IPS-20b (cell line): ENCODE measurements at regions not wholly inside any gene's neighbourhood (a gene's known extent, or its start where the extent isn't known, plus 50 kb on each side); places are given as distances from the start of the nearest gene placed in this dataset.

Source experiments
- H3K27ac ChIP-seq: one replicate; pipeline ENCODE4 v1.5.1; 2013; ENCODE audit warnings: low read length
- H3K27me3 ChIP-seq: 2 replicates; pipeline ENCODE4 v1.6.1; 2013; ENCODE audit warnings: mild to moderate bottlenecking, low read length, inconsistent platforms; ENCODE audit not compliant: insufficient read depth
- H3K36me3 ChIP-seq: 2 replicates; pipeline ENCODE4 v1.6.1; 2013; ENCODE audit warnings: low read depth, mild to moderate bottlenecking, inconsistent platforms, low read length, moderate library complexity; ENCODE audit not compliant: insufficient read depth
- H3K4me1 ChIP-seq: 2 replicates; pipeline ENCODE4 v1.6.1; 2013; ENCODE audit warnings: mild to moderate bottlenecking, control low read depth, inconsistent platforms, low read length, moderate library complexity; ENCODE audit not compliant: insufficient read depth
- H3K4me3 ChIP-seq: 2 replicates; pipeline ENCODE4 v1.5.1; 2013; ENCODE audit warnings: mild to moderate bottlenecking, low read length, inconsistent platforms
- H3K9ac ChIP-seq: 2 replicates; pipeline ENCODE4 v1.6.1; 2013; ENCODE audit warnings: low read depth, mild to moderate bottlenecking, inconsistent platforms, low read length, moderate library complexity
- H3K9me3 ChIP-seq: 2 replicates; pipeline ENCODE4 v1.6.1; 2013; ENCODE audit warnings: mild to moderate bottlenecking, low read depth, low read length, inconsistent platforms; ENCODE audit not compliant: insufficient read depth

GRCh38 chr7:26008428-26008827 is 143.6 kb upstream of the NFE2L3 start:
- no peak overlapping the region for H3K27ac ChIP-seq
- peaks cover 21% of the 10 kb centered on the region for H3K9me3 ChIP-seq
- no peaks in the 10 kb centered on the region for H3K36me3 ChIP-seq
- no peak overlapping the region for H3K9ac ChIP-seq
- H3K4me3 ChIP-seq, result no peak overlapping the region
- H3K4me1 ChIP-seq, result no peaks in the 10 kb centered on the region
- peaks cover 7% of the 10 kb centered on the region; the same call in 1 of the 2 replicates for H3K27me3 ChIP-seq

- peaks cover 24% of the 10 kb centered on the region for H3K9me3 ChIP-seq
- H3K27me3 ChIP-seq, result peaks cover 16% of the 10 kb centered on the region
- no peak overlapping the region for H3K4me3 ChIP-seq
- no peak overlapping the region for H3K27ac ChIP-seq
- H3K36me3 ChIP-seq, result no peaks in the 10 kb centered on the region
- no peak overlapping the region for H3K9ac ChIP-seq
- no peaks in the 10 kb centered on the region for H3K4me1 ChIP-seq
These were observed 140.8 kb upstream of the NFE2L3 start for GRCh38 chr7:26011039-26011696.

- Histone ChIP-seq H3K4me1 (no peaks in the 10 kb centered on the region), H3K27ac (no peak overlapping the region), H3K9ac (no peak overlapping the region), H3K36me3 (no peaks in the 10 kb centered on the region), H3K4me3 (no peak overlapping the region), H3K27me3 (peaks cover 13% of the 10 kb centered on the region), H3K9me3 (peaks cover 26% of the 10 kb centered on the region)
These were observed 138.4 kb upstream of the NFE2L3 start for GRCh38 chr7:26013551-26014083.

- peaks cover 11% of the 10 kb centered on the region; the same call in 1 of the 2 replicates for H3K4me1 ChIP-seq
- H3K9ac ChIP-seq, result peak overlapping the region; percentile 27; the same call in 1 of the 2 replicates
- no peaks in the 10 kb centered on the region for H3K9me3 ChIP-seq
- H3K4me3 ChIP-seq, result no peak overlapping the region
- H3K27ac ChIP-seq, result no peak overlapping the region
- peaks cover 3% of the 10 kb centered on the region; the same call in 1 of the 2 replicates for H3K27me3 ChIP-seq
- H3K36me3 ChIP-seq, result no peaks in the 10 kb centered on the region
These were observed 129.0 kb upstream of the NFE2L3 start for GRCh38 chr7:26022982-26023381.

GRCh38 chr7:26029911-26030310 is 122.1 kb upstream of the NFE2L3 start:
- Histone ChIP-seq H3K9ac (no peak overlapping the region), H3K36me3 (no peaks in the 10 kb centered on the region), H3K27me3 (no peaks in the 10 kb centered on the region), H3K9me3 (no peaks in the 10 kb centered on the region), H3K4me1 (no peaks in the 10 kb centered on the region), H3K4me3 (no peak overlapping the region), H3K27ac (no peak overlapping the region)

GRCh38 chr7:26034391-26034790 is 117.6 kb upstream of the NFE2L3 start:
- H3K4me1 ChIP-seq, result no peaks in the 10 kb centered on the region
- H3K27me3 ChIP-seq, result no peaks in the 10 kb centered on the region
- no peak overlapping the region for H3K4me3 ChIP-seq
- H3K36me3 ChIP-seq, result no peaks in the 10 kb centered on the region
- H3K9me3 ChIP-seq, result no peaks in the 10 kb centered on the region
- H3K9ac ChIP-seq, result no peak overlapping the region
- H3K27ac ChIP-seq, result no peak overlapping the region

GRCh38 chr7:26035552-26035951 is 116.4 kb upstream of the NFE2L3 start:
- Histone ChIP-seq H3K27ac (no peak overlapping the region), H3K9me3 (no peaks in the 10 kb centered on the region), H3K4me1 (no peaks in the 10 kb centered on the region), H3K4me3 (no peak overlapping the region), H3K9ac (no peak overlapping the region), H3K36me3 (no peaks in the 10 kb centered on the region), H3K27me3 (no peaks in the 10 kb centered on the region; the same call in 1 of the 2 replicates)

GRCh38 chr7:26036092-26036491 is 115.9 kb upstream of the NFE2L3 start:
- Histone ChIP-seq H3K27me3 (no peaks in the 10 kb centered on the region; the same call in 1 of the 2 replicates), H3K9me3 (no peaks in the 10 kb centered on the region), H3K36me3 (no peaks in the 10 kb centered on the region), H3K27ac (no peak overlapping the region), H3K4me1 (no peaks in the 10 kb centered on the region), H3K9ac (no peak overlapping the region), H3K4me3 (no peak overlapping the region)

GRCh38 chr7:26038201-26038990 is 113.6 kb upstream of the NFE2L3 start:
- H3K36me3 ChIP-seq, result no peaks in the 10 kb centered on the region
- no peaks in the 10 kb centered on the region; the same call in 1 of the 2 replicates for H3K27me3 ChIP-seq
- H3K9me3 ChIP-seq, result no peaks in the 10 kb centered on the region
- H3K9ac ChIP-seq, result no peak overlapping the region
- H3K27ac ChIP-seq, result no peak overlapping the region
- no peak overlapping the region for H3K4me3 ChIP-seq
- no peaks in the 10 kb centered on the region for H3K4me1 ChIP-seq

GRCh38 chr7:26040085-26040484 is 111.9 kb upstream of the NFE2L3 start:
- no peak overlapping the region for H3K9ac ChIP-seq

GRCh38 chr7:26042237-26042636 is 109.8 kb upstream of the NFE2L3 start:
- Histone ChIP-seq H3K9me3 (no peaks in the 10 kb centered on the region), H3K27me3 (no peaks in the 10 kb centered on the region; the same call in 1 of the 2 replicates), H3K4me3 (no peak overlapping the region), H3K27ac (no peak overlapping the region), H3K9ac (no peak overlapping the region), H3K36me3 (no peaks in the 10 kb centered on the region), H3K4me1 (no peaks in the 10 kb centered on the region)

More at GRCh38 chr7:26040085-26040484, 111.9 kb upstream of the NFE2L3 start:
- H3K4me3 ChIP-seq, result no peak overlapping the region
- no peaks in the 10 kb centered on the region for H3K9me3 ChIP-seq
- H3K4me1 ChIP-seq, result no peaks in the 10 kb centered on the region
- no peak overlapping the region for H3K27ac ChIP-seq
- H3K36me3 ChIP-seq, result no peaks in the 10 kb centered on the region
- H3K27me3 ChIP-seq, result no peaks in the 10 kb centered on the region; the same call in 1 of the 2 replicates
